Muscle layer of colon (tissue), 2 donors: ENCODE measurements at regions not wholly inside any gene's neighbourhood (a gene's known extent, or its start where the extent isn't known, plus 50 kb on each side); places are given as distances from the start of the nearest gene placed in this dataset.

Source experiments
- H3K27ac ChIP-seq: one replicate; pipeline ENCODE4 v1.7.0; 2013; ENCODE audit warnings: low read depth, mild to moderate bottlenecking, low read length, moderate library complexity
- H3K27me3 ChIP-seq, 2 donors: one replicate each; pipeline ENCODE4 v1.7.0; 2013; ENCODE audit warnings: low read length in 2 of 2, mild to moderate bottlenecking in 2 of 2; ENCODE audit not compliant: insufficient read depth in 2 of 2, control insufficient read depth in 1 of 2
- H3K36me3 ChIP-seq: one replicate; pipeline ENCODE4 v1.7.0; 2013; ENCODE audit warnings: mild to moderate bottlenecking, low read length; ENCODE audit not compliant: insufficient read depth
- H3K4me1 ChIP-seq: one replicate; pipeline ENCODE4 v1.7.0; 2013; ENCODE audit warnings: mild to moderate bottlenecking, low read length; ENCODE audit not compliant: insufficient read depth
- H3K4me3 ChIP-seq, 2 donors: one replicate each; pipeline ENCODE4 v1.7.0; 2013; ENCODE audit warnings: low read length in 2 of 2, low read depth in 1 of 2, mild to moderate bottlenecking in 1 of 2, moderate library complexity in 1 of 2
- H3K9ac ChIP-seq: one replicate; pipeline ENCODE4 v1.7.0; 2013; ENCODE audit warnings: low read length
- H3K9me3 ChIP-seq: one replicate; pipeline ENCODE4 v1.7.0; 2013; ENCODE audit warnings: mild to moderate bottlenecking, low read length
- donor health status: abdominal sarcoma.
- donor health status: Adenocarcinoma of cecum.

GRCh38 chr7:19437446-19437845 is 271.4 kb downstream of the POLR1F start:
- H3K9me3 ChIP-seq, result no peaks in the 10 kb centered on the region

GRCh38 chr7:19427944-19428343 is 280.9 kb downstream of the POLR1F start:
- Histone ChIP-seq H3K4me1 (no peaks in the 10 kb centered on the region), H3K9me3 (no peaks in the 10 kb centered on the region), H3K27me3 (no peaks in the 10 kb centered on the region), H3K36me3 (no peaks in the 10 kb centered on the region), H3K27ac (no peak overlapping the region), H3K4me3 (no peak overlapping the region), H3K9ac (no peak overlapping the region)

More at GRCh38 chr7:19437446-19437845, 271.4 kb downstream of the POLR1F start:
- Histone ChIP-seq H3K4me1 (no peaks in the 10 kb centered on the region), H3K27ac (no peak overlapping the region), H3K4me3 (no peak overlapping the region), H3K27me3 (no peaks in the 10 kb centered on the region), H3K9ac (no peak overlapping the region), H3K36me3 (no peaks in the 10 kb centered on the region)

DNA sequence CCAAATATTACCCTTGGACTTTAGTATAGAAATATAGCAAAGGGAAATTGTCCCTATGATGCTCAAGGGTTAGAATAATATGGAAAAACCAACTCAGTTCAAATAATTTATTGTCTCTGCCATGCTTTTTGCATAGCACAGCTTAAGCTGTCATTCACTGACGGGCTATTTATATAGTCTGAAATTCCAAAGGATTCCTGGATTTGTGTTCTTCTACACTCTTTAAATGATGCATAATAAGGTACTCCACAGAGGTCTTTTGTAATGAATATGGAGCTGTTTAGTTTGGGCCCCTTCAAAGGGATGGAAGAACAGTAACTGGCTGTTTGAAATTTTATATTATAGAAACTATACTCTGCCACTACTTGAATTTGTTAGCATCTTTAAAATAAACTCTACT is 276.6 kb upstream of the FERD3L start:
- Histone ChIP-seq H3K4me3 (no peak overlapping the region), H3K9ac (no peak overlapping the region), H3K4me1 (no peaks in the 10 kb centered on the region), H3K9me3 (no peaks in the 10 kb centered on the region), H3K36me3 (no peaks in the 10 kb centered on the region), H3K27ac (no peak overlapping the region), H3K27me3 (no peaks in the 10 kb centered on the region)

DNA sequence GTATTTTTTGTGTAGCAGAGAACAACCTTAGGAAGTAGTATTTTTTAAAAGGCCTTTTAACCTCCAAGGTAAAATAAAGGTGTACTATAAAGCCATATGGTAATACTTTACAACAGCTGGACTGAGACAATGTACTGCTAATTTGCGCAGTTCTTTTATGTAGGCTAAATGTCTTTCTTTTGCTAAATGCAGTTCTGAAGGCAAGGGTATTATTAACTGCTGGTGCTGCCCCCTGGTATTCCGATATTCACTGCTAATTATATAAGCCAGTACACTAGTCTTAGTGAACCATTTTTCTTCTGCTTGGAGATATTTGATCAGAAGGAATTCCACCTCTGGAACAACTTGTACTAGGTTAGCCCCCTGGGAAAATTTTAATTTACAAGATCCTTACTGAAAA is 272.0 kb upstream of the FERD3L start:
- Histone ChIP-seq H3K36me3 (no peaks in the 10 kb centered on the region), H3K4me3 (no peak overlapping the region), H3K4me1 (no peaks in the 10 kb centered on the region), H3K9me3 (no peaks in the 10 kb centered on the region), H3K27me3 (no peaks in the 10 kb centered on the region), H3K27ac (no peak overlapping the region), H3K9ac (no peak overlapping the region)

GRCh38 chr7:19415123-19415522 is 269.9 kb upstream of the FERD3L start:
- Histone ChIP-seq H3K36me3 (no peaks in the 10 kb centered on the region), H3K9ac (no peak overlapping the region), H3K27me3 (no peaks in the 10 kb centered on the region), H3K27ac (no peak overlapping the region), H3K4me3 (no peak overlapping the region), H3K9me3 (no peaks in the 10 kb centered on the region), H3K4me1 (no peaks in the 10 kb centered on the region)

DNA sequence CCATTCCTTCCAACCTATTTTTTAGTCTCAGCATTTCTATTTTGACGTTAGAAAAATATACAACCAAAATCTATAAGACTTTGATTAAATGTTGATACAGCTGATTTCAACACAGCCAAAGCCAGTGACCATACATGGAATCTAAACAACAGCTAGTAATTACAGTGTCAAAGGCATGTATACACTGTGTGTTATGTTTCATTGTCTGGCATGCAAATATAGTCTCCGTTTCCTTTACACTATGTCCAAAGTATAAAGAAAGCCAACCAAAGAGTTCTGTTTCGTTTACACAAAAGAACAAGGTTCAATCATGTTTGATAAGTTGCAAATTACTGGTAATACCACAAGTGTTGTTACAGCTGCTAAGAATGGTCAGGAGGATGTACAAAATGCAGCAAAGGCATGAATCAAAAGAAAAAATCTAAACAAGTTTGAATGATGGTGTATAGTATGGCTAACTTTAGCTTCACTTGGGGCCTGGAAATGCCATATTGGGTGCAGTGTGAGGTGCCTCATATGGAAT is 268.3 kb upstream of the FERD3L start:
- Histone ChIP-seq H3K27ac (no peak overlapping the region), H3K9me3 (no peaks in the 10 kb centered on the region), H3K27me3 (no peaks in the 10 kb centered on the region), H3K4me1 (no peaks in the 10 kb centered on the region), H3K9ac (no peak overlapping the region), H3K36me3 (no peaks in the 10 kb centered on the region), H3K4me3 (no peak overlapping the region)

DNA sequence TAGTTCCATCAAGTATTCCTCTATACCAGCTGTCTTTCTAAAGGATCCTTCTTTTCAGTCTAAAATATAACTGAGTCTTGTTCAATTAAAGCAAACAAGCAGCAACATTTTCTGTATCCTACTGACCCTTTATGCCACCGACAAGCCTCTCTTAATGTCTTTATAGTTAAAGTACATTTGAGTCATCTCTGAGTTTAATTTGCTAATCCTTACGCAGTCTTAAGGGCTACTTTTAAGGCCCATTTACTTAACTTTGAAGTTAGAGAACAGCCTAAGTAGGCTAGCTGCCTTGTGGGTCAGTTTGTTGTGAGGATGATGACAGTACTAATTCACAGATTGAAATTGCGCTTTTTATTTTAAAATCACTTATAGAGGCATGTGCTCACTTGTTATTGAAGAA is 265.5 kb upstream of the FERD3L start:
- no peak overlapping the region for H3K27ac ChIP-seq
- no peaks in the 10 kb centered on the region for H3K9me3 ChIP-seq
- no peaks in the 10 kb centered on the region for H3K4me1 ChIP-seq
- H3K36me3 ChIP-seq, result no peaks in the 10 kb centered on the region
- no peak overlapping the region for H3K4me3 ChIP-seq
- no peaks in the 10 kb centered on the region for H3K27me3 ChIP-seq
- no peak overlapping the region for H3K9ac ChIP-seq

DNA sequence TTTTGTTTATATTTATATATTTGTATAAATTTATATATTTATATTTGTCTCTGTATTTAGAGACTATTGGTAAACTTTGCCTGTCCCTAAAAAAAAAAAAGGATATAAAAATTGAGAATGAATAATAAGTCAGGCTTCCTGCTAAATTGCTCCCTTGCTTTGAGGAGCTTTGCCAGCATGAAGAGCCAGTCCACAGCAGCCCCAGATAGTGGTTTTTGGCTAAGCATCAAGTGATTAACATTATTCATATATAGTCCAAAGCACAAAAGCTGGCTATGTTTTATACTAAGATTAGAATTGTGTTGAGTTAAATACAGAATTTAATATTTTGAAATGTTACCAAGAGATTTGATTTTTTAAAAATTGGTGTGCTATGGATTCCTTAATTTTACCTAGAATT is 264.9 kb upstream of the FERD3L start:
- Histone ChIP-seq H3K27ac (no peak overlapping the region), H3K9ac (no peak overlapping the region), H3K4me3 (no peak overlapping the region), H3K27me3 (no peaks in the 10 kb centered on the region), H3K9me3 (no peaks in the 10 kb centered on the region), H3K4me1 (no peaks in the 10 kb centered on the region), H3K36me3 (no peaks in the 10 kb centered on the region)

GRCh38 chr7:19408706-19409220 is 263.5 kb upstream of the FERD3L start:
- H3K27ac ChIP-seq, result no peak overlapping the region
- H3K36me3 ChIP-seq, result no peaks in the 10 kb centered on the region
- H3K27me3 ChIP-seq, result no peaks in the 10 kb centered on the region
- no peaks in the 10 kb centered on the region for H3K4me1 ChIP-seq
- no peak overlapping the region for H3K9ac ChIP-seq
- no peaks in the 10 kb centered on the region for H3K9me3 ChIP-seq
- no peak overlapping the region for H3K4me3 ChIP-seq

- Histone ChIP-seq H3K9me3 (no peaks in the 10 kb centered on the region), H3K4me3 (no peak overlapping the region), H3K27ac (no peak overlapping the region), H3K9ac (no peak overlapping the region), H3K4me1 (no peaks in the 10 kb centered on the region), H3K27me3 (no peaks in the 10 kb centered on the region), H3K36me3 (no peaks in the 10 kb centered on the region)
These were observed 262.0 kb upstream of the FERD3L start for GRCh38 chr7:19407270-19407669.

GRCh38 chr7:19405541-19405940 is 260.3 kb upstream of the FERD3L start:
- Histone ChIP-seq H3K4me1 (no peaks in the 10 kb centered on the region), H3K36me3 (no peaks in the 10 kb centered on the region), H3K9me3 (no peaks in the 10 kb centered on the region), H3K27ac (no peak overlapping the region), H3K27me3 (no peaks in the 10 kb centered on the region), H3K9ac (no peak overlapping the region), H3K4me3 (no peak overlapping the region)

DNA sequence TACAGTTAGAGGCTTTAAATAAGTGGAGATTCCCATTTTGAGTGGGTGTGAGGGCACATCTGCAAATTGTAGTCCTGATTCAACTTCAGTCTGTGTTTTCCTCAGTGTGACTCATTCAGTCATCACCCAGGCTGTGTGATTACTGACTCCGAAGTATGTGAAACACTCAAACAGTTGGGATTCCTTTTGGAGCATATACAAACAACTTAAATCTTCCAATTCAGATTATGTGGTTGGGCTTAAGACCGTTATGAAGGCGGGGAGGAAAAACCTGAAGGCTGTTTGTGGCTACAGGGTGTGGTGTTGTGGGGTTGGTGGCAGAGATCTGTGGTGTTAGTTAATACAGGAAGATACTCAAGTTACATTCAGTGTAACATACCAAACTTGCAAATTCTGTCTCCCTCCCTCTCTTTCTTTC is 259.7 kb upstream of the FERD3L start:
- Histone ChIP-seq H3K9me3 (no peaks in the 10 kb centered on the region), H3K4me3 (no peak overlapping the region), H3K27ac (no peak overlapping the region), H3K4me1 (no peaks in the 10 kb centered on the region), H3K36me3 (no peaks in the 10 kb centered on the region), H3K27me3 (no peaks in the 10 kb centered on the region), H3K9ac (no peak overlapping the region)
